ENCODE measurements at regions not wholly inside any gene's neighbourhood (a gene's known extent, or its start where the extent isn't known, plus 50 kb on each side); places are given as distances from the start of the nearest gene placed in this dataset.

DNA sequence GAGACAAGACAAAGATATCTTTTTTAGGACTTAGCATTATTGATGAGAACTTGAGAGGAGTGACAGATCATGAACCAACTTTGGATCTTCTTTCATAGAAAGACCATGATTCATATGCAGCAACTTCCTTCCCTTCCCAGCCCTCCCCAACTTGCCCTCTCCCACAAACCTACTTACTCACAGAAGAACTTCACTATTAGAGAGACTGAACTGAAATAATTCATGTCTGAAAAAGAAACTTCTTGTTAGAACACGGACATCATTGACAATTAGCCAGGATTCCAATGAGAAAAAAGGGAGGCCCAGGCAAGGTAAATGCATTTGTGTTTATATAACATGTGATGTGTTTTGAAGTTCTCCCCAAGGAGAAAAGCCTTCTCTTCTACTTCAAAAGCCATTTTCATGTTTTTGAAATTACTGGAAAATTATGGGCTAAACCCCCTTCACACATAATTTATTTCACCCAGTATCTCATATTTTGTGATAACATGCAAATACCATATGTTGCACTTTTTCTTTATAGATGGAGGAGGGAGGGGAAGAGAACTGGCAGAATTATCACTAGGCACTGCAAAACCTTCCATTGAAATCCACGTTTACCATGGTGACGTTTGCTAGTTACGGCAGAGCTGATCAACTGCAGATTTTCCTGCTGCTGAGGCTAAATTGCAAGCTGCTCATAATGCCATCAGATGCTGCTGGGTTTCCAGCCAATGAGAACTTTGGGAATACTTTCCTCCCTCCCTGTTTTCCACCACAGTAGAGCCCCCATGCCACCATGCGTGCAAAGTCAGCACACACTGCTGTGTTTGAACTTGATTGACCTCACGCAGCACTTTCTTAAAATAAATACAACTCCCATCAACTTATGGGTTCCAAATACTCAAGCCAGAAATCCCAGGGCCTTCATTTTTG is 294.7 kb downstream of the MEIS1 start:
- DNase-seq, result no peak

DNA sequence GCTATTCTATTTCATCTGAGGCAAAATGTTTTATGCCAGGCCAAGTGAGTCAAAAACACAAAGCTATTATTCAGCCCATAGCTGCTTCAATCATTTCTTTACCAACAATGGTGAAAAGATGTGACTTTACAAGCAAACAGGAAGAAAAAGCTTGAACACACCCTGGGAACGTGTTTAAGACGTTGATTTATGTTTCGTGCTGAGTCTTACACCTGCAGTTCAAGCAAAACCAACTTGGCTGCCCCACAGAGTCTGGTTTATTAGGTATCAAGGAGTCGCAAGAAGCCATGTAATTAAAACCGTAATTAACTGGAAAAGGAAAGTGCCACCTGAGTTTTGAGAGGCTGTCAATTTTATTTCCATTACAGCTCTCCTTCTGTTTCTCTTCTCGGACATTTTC is 295.5 kb downstream of the MEIS1 start:
- no peak for DNase-seq

DNA sequence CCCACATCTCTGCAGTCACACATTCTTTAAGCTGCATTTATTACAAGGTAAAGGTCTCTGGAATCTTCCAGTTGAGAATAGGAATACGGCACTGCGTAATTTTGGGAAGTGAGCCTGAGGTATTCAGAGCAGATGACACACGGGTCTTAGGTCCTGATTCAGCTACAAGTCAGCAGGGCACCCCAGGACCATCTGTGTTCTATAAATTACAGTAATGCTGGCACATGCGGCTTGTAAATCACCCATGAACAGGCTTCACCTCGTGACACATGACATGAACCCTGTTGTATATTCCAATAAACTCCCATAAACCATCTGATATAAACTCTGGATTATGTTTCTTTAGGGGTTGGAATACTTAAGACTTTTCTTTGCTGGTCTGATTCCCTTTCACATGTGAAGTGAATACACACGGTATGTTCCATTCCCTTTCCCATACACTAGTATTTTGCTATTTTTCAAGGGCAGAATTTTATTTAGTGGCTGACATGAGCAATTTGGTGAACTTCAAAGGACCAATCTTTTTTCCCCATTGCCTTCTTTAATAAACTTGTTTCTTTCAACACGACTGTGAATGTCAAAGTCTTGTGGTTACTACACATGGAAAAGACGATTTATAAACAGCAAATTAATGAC is 298.6 kb downstream of the MEIS1 start:
- DNase-seq, result no peak

DNA sequence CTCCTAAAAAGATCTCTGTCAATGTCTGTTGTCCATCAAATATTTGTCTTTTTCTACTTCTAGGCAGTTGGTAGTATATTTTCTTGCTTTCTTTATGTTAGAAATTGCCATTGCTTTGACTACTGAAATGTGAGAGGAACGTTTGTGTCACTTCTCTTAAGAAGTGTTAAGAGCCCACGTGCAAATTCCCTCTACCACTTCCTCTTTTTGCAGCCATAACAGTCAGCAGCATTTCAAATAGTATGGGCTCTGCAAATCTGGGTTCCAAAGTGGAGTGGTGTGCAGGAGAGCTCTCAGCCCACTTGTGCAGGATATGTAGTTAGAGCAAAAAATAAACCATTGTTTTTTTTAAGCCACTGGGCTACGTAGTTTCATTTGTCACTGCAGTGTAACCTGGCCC is 314.0 kb downstream of the MEIS1 start:
- no peak for DNase-seq

DNA sequence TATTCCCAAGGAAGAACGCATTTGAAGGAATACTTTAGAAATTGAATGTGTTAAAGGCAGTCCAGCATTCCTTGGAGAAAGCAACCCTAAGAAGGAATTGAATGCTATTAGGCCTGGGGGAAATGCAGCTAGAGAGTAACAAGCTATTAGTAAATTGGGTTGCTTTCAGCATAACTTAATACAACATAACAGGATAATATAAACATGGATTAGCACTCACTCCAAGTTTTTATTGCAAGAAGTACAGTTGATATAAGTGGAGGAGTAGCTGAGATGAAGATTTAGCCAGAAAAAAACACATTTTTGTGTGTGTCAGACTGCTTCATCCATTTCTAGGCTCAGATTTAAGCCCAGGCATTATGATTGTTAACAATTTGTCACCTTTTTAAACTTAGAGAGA is 314.6 kb downstream of the MEIS1 start:
- no peak for DNase-seq

DNA sequence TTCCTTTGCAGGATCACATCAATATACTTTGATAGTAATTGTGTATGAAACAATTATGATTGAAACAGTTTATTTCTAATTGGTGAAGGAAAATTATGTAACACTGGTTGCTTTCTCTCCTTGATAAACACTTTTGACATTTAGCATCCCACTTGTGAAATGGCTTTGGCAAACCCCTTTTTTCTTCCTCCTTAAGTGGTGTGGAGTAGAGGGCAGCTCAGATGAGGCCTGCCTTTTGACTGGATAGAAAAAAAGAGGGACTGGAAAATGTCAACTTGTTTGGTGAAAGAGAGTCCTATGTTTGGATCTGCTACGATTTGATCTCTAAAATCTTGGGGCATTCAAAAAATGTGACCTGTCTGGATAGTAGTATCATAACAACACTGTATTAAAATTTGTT is 318.3 kb downstream of the MEIS1 start:
- no peak for DNase-seq

DNA sequence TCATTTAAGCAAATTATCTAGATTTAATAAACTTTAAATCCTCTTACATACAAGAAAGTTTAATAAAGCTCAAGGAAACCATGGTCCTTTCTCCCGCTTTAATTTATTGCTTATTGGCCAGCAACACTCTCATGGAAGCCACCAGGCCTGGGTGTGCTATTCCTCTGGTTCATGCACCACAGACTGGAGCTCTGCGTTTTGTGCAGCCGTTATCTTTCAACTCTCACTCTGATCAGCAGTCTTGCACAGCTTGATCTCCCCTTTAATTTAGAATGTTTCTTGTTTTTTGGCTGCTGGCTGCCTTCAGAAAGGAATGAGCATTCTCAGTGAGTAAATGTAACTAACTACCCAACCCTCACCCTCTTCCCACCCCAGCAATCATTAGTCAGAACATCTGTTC is 318.7 kb downstream of the MEIS1 start:
- DNase-seq, result no peak

DNA sequence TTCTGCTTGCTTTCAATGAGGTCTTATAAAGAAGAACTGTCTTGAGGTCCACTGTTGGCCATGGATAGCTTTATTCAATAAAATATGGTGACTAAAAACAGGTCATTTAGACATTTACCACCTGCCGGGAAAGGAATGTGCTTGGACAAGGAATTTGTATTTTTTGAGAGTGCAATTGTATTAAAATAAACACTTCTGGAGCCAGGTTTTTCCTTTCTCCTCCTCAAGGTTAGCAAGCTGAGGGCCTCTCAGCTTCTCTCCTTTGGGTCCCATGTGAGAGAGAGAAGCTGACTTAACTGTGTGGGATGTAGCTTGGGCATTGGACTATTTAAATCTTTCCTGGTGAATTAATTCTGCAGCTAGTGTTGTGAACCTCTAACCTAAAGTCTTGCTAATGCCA is 321.0 kb downstream of the MEIS1 start:
- no peak for DNase-seq

DNA sequence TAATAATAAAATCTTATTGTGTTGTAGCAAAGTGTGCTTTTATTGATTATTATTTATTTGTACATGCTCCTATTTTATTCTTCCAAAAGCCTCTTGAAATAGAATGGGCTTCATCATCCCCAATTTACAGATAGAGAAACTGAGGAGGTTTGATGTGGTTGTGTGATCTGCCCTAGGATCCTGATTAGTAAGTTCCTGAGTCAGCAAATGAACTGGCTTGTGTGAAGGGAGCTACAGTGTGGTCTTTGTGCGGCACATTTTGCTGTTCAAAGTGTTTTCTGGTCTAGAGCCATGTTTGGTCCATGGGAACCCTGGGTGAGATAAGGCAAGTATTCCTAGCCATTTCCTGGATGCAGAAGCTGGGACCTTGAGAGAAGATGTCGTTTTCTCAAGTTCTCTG is 326.9 kb downstream of the MEIS1 start:
- DNase-seq, result no peak

DNA sequence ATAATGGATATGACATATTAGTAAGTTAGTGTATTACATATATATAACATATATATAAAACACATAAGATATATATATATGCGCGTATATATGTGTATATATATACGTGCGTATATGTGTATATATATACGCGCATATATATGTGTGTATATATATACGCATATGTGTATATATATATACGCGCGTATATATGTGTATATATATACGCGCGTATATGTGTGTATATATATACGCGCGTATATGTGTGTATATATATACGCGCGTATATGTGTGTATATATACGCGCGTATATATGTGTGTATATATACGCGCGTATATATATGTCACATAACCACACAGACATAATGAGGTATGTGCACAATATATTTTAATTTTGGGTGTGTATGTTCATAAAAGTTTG is 327.8 kb downstream of the MEIS1 start:
- no peak for DNase-seq

DNA sequence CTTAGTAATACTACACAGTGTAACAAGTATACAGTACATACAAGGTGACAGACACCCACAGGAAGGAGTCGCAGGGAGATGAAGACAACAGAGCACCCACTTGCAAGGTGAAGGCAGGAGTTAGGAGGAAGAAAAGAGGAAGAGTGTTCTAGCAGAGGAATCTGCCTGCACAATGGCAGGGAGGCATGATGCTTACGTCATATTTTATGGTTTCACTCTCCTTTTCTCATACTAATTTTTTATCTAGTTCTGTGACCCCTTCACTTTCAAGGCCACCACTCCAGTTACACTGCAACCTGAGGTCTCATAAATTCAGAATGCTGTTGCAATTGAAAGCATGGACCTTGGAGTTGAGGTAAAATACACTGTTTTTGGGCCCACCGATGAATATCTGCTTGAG is 331.7 kb downstream of the MEIS1 start:
- DNase-seq, result no peak

DNA sequence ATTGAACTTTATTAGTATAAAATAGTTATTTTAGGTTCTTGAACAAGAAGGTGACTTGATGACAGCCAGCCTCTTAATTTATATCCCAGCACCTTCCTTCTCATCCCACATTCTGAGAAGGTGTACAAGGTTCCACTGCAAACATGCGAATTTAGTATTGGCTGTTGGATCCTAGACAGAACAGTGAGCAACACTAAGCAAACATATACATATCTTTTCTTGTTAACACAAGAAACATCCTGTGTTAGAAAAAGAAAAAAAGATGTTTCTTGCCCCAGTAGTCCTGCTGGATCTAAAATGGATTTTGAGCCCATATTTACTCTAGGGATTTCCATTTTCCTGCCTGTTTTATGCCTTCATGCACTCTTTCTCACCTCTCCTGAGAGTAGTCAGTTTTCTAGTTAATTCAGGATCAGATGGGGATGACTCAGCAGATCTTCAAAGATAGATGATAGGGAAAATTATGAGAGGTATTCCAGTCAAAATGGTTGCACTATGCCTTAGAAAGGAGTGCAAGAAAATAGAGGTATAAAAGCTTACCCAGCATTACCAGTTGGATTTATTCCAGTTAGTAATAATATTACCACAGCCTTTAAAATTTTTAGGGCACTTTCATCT is 336.5 kb downstream of the MEIS1 start:
- no peak for DNase-seq

DNA sequence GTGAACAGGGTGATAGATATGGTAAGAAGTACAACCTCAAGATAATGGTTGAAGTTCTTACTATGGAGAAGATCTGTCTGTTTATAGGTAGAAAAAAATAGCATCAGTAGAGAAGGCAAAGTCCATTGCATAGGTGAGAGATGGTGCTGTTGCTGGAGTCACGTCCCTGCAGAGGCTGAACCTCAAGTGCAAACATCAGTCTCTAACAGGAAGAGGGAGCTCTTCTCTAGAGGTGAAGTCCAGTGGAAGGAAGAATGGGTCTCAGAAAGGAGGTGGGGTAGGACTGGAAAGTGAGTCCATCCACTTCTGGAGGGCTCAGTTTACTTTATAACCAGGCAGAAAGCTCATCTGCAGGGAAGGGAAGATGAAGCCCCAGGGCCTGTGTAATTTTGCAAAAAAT is 337.7 kb downstream of the MEIS1 start:
- no peak for DNase-seq

DNA sequence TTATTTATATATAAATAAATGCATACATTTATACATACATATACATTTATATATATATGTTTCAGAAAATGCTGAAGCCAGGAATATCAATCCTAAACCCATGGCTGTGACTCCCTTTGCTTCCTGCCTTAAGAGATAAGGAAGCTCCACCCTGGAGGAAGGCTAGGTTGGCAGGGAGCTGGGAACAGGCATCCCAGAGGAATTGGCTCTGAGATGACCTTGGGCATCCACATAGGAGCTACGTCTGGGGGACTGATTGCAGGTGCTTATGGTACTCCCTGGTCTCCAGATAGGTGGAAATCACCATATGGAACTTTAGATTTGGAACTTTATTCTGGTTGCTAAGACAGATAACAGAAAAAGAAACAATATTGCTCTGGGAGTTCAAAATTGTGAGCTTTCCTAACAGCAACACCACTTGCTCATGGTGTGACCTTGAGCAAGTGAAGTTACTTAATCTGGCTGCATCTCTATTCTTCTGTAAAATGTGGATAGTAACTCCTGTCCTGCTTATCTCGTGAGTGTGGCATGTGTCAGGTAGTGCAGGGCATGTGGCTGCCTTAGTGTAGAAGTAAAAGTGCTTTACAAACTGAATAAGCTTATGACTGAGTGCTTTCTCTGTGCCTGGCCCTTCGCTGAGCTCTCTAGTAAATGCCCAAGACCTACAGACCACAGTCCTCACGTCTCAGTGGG is 341.0 kb downstream of the MEIS1 start:
- DNase-seq, result no peak

DNA sequence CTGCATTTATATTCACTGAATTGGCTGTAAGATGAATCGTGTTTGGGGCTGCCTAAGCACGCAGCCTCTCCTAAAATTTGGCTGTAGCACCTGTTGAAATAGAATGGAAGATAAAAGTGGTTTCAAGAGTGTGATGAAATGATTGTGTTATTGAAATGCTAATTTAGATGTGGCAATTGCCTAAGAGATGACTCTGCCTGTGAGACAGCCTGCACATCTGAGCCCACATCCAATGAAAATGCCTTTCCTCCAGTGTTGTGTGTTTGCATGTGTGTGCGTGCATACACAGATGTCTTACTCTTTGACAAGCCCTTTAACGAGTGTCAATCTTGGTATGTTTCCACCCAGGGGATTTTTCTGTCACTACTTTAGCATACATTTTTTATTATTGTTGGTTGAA is 346.9 kb downstream of the MEIS1 start:
- no peak for DNase-seq

DNA sequence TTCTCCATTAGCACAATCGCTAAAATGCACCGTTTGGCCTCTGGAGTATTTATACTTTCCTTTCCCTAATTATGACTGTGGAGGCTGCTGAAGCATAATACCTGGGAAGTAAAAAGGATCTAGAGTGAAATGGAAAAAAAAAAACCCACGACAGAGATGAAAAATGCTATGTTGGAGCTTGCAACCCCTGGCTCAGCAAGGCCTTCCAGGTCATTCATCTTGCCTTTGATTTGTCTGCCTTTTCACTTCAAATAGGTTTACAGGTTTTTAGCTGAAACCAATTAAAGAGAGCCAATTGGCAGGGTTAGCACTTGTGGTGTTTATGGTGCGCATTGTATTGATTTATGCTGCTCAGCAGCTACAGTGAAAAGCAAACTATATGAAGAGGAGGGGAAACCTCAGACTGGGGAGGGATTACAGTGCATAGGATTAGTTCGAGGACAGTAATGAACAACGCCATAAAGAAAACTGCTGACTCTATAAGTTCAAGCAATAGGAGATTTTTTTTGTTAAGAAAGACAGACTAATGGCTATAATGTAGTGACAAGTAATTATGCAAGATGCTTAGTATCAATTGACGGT is 347.9 kb downstream of the MEIS1 start:
- DNase-seq, result no peak

DNA sequence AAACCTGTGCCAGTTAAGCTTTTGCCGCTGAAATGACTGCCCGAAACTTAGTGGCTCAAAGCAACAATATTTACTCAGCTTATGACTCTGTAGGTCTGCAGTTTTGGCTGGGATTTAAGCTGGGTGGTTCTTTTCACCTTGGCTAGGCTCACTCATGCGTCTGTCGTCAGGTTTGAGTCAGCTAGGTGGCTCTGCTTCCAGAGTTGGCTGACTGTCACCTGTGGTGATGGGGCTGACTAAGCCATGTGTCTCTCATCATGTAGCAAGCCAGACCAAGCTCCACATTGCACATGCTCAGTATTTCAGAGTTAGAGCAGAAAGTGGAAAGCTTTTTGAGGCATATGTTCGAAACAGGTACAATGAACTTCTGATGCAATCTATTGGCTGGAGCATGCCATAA is 354.8 kb downstream of the MEIS1 start:
- no peak for DNase-seq

DNA sequence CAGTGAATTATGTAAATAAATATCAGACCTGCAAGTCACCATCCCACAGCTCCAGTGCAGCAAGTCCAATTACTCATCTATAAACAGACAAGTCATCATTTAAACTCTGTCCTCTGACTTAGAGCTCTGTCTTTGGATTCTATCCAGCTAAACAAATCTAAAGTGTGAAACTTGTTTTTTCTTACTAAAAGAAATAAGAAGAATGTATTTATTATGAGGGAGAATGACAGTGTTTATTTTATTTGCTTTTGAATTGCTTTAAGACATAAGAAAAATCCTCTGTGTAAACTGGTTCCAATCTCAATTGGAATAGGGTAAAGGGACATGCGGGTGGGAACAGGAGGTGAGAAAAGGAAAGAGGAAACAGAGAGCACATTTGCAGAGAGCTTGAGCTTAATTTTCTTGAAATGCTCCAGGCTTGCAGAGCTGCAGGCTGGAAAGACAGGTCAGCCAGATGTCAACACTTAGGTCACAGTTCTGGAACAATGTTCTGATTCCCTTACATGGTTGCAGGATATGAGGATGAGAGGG is 355.8 kb downstream of the MEIS1 start:
- peak; percentile 71 for DNase-seq

DNA sequence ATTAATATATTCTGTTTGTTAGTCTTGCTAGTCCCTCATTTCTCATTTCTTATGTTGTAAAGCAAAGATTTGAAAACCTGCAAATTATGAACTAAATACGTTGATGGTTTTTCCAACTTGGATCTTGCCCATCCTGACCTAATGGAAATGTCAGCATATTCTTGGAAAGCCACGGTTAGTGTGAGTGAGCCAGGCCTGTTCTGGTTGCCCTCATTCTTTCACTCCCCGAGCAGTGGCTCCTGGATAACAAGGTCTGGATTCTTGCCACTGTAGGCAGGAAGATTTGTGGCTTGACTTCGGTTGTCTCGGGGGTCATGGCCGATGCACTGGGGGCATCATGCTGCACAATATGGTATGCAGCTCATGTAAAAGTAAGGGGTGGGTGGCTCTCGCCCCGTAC is 359.1 kb downstream of the MEIS1 start:
- peak; percentile 53 for DNase-seq

DNA sequence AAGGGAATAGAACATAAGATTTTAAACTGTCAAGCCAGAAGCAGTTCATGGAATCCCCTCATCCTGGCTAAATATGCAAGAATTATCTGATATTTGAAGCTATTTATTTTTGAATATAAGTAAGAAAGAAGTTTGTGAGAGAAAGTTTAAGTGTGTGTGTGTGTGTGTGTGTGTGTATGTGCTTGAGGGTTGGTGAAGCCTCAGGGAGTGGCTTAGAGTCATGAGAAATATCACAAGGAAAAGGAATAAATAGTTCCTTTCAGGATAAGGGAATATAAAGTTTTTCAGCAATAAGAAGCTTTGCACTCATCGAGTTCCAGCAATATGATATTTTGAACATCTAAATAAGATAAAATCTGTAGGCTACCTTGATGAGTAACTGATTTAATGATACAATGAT is 359.6 kb downstream of the MEIS1 start:
- no peak for DNase-seq

DNA sequence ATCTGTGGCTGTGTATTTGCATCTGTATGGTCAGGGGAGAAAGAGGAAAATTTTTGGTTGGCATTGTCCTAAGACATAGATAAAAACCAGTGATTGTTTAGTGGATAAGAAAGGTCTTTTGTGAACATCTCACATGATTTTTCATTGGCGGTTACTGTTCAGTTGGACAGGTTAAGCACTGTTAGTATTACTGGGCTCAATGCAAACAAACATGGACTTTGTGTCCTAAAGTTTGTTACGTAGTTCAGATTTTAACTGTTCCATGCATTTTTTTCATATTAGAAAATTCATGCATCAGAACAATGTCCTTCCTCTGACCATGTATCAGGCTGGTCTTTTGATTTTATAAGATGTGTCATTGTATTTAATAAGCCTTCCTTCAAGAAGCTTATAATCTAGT is 368.0 kb downstream of the MEIS1 start:
- no peak for DNase-seq

DNA sequence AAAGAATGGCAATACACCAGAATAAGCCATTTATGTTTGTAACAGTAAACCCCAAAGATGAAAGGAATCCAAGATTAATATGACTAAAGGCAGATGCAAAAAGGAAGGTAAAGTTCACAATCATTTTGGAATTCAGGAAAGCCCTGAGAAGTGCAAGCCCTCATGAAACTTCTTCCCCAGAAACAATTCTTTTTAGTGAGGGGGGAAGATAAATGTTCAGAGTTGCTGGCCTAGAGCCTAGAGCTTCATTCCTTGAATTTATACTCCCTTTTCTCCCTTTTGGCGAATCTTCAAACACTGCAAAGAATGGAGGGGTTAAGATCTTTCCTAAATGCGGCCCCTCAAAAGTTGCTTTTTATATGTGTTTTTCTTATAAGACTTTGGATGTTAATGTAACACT is 368.8 kb downstream of the MEIS1 start:
- DNase-seq, result no peak
